Retinal pigment epithelial cell (primary cell): ENCODE measurements at regions not wholly inside any gene's neighbourhood (a gene's known extent, or its start where the extent isn't known, plus 50 kb on each side); places are given as distances from the start of the nearest gene placed in this dataset.
"Not testable (repeated sequence)": the region's sequence is repeated elsewhere in the genome, so short reads cannot be mapped to it uniquely, and the experiment has no call there.

Experiments
- DNase-seq: peaks from one replicate; pipeline ENCODE4 v3.0.0-alpha.2; 2010; ENCODE audit warnings: low read depth
- H3K4me3 ChIP-seq: 2 replicates; pipeline ENCODE4 v1.5.1; 2011; ENCODE audit warnings: mild to moderate bottlenecking, low read length, control low read depth, moderate library complexity
- TF ChIP-seq, protein P1 (sequence below): conservative IDR thresholded peaks from 2 replicates; pipeline ENCODE4 v1.5.1; 2011; ENCODE audit warnings: low read depth, low read length, control low read depth, inconsistent platforms

DNA sequence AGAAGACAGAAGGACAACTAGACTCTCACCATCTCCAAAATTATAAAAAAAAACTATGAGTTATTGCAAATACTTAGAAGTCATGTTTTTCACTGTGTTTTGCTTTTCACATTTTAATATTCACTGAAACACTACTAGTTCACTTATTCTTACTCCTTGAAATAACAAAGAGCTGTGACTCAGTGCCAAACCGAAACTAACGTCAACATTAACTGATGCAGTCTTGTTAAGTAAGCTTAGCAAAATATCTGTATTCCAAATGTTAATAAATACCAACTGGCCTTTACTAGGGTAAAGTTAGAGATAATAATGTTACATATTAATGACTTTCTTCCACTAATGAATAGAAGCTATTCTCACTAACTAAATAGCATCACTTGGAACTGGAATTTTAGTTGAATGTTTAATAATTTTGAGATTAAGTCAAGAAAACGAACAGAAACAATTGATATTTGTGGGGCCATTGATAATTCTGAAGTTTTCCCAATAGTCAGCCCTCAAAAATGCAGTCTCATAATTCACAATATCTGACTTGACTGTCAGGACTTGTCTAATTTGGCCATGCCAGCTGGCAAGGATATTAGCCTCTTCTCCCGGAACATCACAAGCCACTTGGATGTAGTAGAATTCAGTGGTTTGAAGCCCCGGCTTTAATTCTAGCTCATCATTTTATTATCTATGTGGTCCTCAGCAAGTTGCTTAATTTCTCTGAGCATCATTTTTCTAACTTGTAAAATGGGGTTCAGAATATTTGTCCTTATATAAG lies 230.1 kb upstream of the DDI1 start:
- no peak overlapping the region for H3K4me3 ChIP-seq
- TF ChIP-seq, protein P1, sequence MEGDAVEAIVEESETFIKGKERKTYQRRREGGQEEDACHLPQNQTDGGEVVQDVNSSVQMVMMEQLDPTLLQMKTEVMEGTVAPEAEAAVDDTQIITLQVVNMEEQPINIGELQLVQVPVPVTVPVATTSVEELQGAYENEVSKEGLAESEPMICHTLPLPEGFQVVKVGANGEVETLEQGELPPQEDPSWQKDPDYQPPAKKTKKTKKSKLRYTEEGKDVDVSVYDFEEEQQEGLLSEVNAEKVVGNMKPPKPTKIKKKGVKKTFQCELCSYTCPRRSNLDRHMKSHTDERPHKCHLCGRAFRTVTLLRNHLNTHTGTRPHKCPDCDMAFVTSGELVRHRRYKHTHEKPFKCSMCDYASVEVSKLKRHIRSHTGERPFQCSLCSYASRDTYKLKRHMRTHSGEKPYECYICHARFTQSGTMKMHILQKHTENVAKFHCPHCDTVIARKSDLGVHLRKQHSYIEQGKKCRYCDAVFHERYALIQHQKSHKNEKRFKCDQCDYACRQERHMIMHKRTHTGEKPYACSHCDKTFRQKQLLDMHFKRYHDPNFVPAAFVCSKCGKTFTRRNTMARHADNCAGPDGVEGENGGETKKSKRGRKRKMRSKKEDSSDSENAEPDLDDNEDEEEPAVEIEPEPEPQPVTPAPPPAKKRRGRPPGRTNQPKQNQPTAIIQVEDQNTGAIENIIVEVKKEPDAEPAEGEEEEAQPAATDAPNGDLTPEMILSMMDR: no peak
- DNase-seq: peak; percentile 67

DNA sequence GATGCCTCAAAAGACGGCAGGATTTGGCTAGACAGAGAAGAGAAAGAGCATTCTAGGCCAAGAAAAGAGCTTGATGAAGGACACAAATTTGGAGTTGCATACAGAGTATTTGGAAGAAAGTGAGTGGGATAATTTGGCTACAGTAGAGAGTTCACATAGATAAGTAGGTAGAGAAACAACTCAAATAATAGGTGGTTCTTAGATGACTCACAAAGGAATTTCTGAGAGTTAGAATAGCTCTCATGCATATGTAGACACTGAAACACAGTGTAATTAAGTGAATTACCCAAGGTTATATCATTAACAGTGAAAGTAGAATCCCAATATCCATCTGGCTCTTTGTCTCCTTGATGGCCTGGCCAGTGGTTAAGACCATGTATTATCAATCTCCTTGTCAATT lies 228.6 kb upstream of the DDI1 start:
- TF ChIP-seq, protein P1: no peak

DNA sequence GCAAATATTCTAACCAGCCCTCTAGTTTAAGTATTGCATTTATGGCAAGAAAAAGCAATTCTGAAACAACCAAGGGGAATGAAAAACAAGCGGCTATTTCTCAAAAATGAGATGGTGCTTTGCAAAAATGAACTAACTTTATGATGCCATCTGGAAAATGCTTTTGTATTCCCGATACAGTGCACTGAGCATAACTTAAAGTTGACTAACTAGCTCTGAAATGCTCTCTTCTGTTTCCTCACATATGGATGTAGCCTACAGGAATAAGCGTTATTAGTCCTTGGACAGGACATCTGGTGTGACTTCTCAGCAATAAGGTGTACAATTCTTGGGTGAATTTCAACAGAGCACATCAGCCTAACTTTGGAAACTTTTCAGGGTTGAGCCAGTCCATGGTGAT lies 228.2 kb upstream of the DDI1 start:
- TF ChIP-seq, protein P1: no peak
- no peak overlapping the region for H3K4me3 ChIP-seq
- no peak for DNase-seq

More for the DNA sequence above, 228.6 kb upstream of the DDI1 start:
- DNase-seq: peak; percentile 48
- no peak overlapping the region for H3K4me3 ChIP-seq

DNA sequence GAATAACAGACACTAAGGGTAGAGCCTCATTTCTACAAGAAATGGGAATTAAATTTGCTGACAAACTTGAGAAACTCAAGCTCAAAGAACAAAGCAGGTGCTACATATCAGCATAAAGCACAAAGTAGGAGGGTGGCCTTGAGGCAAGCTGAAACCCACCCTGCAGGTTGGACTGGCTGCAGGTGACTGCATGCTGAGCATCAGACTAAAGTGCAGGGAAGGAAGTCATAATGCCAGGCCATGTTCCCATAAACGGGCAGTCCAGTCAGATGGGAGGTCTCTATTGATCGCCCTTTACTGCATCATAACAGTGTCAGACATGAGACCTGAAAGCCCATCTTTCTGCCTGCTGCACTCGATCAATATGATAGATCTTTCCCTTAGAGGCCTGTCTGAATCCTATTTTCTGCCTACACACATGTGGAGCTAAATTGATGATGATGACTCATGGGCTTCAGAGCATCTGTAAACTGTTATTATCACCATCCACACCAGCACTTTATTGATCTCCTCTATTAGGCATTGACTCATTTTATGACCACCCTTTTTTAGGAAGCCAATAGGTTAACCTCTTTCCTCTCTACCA lies 224.5 kb upstream of the DDI1 start:
- no peak overlapping the region for H3K4me3 ChIP-seq
- TF ChIP-seq, protein P1: no peak
- DNase-seq: no peak

DNA sequence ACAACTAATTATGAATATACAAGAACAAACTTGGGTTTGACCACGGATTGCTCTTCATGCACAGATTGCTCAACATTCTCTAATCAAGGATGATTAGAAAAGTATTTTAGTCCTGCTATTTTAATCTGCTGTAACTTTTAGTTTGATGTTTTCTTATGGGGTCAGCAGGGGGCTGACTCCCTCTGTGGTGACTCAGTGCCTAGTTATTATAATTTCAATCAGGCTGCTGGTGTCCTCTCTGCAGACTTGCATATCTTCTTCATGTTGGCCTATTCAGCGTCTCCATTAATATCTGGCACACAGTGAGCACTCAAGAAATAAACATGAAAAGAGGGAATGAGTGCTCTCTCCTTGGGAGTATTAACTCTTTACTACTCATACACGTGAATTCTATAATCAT lies 223.8 kb upstream of the DDI1 start:
- DNase-seq: peak; percentile 21
- TF ChIP-seq, protein P1: no peak
- H3K4me3 ChIP-seq: no peak overlapping the region

DNA sequence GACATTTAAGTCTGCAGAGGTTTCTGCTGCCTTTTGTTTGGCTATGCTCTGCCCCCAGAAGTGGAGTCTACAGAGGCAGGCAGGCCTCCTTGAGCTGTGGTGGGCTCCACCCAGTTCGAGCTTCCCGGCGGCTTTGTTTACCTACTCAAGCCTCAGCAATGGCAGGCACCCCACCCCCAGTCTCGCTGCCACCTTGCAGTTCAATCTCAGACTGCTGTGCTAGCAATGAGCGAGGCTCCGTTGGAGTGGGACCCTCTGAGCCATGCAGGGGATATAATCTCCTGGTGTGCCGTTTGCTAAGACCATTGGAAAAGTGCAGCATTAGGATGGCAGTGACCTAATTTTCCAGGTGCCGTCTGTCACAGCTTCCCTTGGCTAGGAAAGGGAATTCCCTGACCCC lies 216.1 kb upstream of the DDI1 start:
- DNase-seq, H3K4me3 ChIP-seq: not testable (repeated sequence)

DNA sequence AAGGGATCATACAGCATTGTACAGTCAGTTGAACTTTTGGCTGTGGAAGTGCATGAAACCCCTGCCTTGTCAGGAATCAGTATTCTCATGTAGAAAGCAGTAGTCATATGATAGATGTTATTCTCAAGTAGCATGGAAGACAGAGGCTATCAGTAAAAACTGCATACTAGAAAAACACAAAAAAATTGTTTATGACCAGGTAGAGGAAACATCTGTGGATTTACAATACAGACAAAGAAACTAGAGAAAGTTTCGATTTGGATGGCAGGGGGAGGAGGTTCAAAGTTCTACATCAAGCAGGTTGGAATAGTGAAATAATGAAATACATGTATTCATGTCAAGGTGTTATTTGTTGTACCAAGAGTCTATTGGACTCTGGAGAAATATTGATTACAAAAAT lies 212.3 kb upstream of the DDI1 start:
- TF ChIP-seq, protein P1: no peak
- H3K4me3 ChIP-seq: no peak overlapping the region
- no peak for DNase-seq
